ENCODE measurements at regions not wholly inside any gene's neighbourhood (a gene's known extent, or its start where the extent isn't known, plus 50 kb on each side); places are given as distances from the start of the nearest gene placed in this dataset.

DNA sequence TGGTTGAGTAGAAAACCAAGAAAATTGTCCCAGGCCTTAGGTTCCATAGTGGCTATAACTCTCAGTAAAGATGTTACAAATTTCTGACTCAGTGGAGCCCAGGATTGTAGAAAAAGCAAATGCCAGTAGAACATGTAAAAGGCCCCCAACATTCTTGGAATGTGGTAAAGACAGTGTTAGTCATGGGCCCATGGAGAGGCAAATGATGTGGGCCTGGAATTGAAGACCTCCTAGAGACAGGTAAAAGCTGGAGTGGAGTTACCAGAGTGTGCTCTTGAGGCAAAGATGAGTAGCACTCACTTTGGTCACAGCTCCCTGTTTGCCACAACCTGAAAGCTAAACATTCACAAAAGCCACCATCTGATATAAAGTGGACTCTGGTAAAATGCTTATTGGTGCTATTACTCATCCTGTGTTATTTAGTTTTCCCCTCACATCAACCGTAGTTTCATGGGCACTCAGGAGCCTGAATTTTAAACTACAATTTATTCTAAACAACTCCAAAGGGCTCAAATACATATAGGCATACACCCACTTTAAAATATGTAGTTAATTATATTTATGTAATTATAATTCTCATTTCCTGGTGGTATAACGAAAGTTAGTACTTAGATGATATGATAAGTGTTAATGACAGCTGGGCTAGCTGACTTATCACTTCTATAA lies 359.6 kb upstream of the NECTIN3 start:
- DNase-seq (ENCODE audit: low read depth, low spot score): no peak
- H3K4me3 ChIP-seq (ENCODE audit: low read length): no peak overlapping the region

DNA sequence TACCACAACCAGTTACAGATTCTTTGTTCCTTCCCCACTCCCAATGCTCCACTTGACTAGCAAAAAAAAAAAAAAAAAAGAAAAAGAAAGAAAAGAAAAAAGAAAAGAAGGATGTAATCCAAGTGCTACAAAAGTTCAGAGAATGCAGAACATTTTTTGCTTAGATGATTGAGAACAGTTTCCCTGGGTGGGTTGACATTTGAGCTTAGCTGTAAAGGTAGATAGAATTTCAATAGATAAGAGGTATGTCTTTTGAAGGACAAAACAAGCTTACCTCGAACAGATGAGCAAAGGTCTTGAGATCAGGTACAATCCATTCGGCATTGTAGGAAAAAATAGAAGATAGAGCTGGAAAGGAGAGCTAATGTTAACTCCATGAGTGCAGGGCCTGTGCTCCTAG lies 344.6 kb upstream of the NECTIN3 start:
- DNase-seq (ENCODE audit: low read depth, low spot score): no peak
- H3K4me3 ChIP-seq (ENCODE audit: low read length): no peak overlapping the region

DNA sequence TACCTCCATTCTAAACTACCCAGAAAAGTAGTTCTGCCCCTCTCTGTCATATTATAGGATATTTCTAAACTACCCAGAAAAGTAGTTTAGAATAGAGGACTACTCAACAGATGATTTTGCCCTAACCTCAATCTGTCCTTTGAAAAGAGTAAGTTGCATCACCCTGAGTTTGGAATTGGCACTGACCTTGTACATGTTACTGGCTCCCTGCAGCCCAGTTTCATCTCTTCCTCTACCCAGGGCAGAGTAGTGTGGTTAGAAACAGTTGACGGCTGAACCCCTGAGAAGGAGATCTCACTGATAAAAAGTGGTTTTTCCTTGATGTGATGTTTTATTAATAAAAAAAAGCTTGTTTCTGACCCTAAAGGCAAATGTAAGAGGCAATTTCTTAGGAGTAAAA lies 340.5 kb upstream of the NECTIN3 start:
- no peak overlapping the region for H3K4me3 ChIP-seq (ENCODE audit: low read length)
- no peak for DNase-seq (ENCODE audit: low read depth, low spot score)

DNA sequence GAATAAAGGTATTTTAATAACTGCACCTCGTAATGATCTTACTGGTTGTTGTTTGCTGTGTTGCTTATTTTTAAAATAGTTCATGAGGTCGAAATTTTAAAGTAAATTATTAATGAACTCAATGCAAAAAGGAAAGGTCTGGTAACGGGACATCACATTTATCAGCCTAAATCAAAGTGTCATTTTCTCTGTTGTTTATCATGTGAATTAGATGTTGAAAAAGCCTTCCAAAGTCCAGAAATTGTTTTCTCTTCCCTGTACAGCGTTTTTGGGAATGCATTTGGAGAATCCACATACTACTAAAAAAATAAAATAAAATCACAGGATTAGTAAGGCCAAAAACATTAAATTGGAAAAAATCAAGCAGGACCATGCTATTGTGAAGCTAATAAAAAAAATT lies 339.2 kb upstream of the NECTIN3 start:
- no peak for DNase-seq (ENCODE audit: low read depth, low spot score)
- H3K4me3 ChIP-seq (ENCODE audit: low read length): no peak overlapping the region

DNA sequence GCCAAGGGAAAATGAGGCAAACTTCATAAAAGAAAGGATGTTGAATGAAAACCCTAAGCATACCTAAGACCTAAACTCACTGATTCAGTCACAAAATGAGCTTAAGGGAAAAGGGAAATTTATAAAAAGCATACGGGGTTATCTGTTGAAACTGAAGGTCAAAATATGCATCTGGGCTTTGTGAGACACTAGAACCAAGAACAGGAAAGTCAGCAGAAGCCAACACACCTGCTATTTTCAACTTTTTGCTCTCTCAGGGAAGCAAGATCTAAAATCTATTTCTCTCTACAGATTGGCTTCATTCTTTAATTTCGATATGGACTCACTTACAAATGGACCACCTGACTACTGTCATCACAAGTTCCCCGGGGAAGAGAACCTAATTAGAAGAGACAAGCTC lies 338.6 kb upstream of the NECTIN3 start:
- no peak overlapping the region for H3K4me3 ChIP-seq (ENCODE audit: low read length)
- DNase-seq (ENCODE audit: low read depth, low spot score): no peak

DNA sequence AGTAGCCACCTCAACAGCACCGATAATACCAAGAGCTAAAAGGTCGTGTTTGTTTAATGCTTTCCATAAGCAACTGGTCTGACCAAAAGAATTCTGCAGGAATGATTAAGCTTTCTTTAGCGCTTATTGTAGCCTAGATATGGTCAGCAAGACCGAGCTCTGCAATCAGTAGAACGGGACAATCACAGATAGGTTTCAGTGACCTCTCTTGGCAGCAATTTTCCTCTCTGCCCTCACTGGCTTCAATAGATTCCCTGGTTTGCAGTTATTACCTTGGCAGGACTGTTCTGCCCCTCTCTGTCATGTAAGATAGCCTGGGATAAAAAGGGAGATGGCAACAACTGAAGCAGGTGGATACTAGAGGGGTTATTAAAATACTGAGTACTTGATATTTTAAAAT lies 337.1 kb upstream of the NECTIN3 start:
- DNase-seq (ENCODE audit: low read depth, low spot score): no peak
- H3K4me3 ChIP-seq (ENCODE audit: low read length): no peak overlapping the region

DNA sequence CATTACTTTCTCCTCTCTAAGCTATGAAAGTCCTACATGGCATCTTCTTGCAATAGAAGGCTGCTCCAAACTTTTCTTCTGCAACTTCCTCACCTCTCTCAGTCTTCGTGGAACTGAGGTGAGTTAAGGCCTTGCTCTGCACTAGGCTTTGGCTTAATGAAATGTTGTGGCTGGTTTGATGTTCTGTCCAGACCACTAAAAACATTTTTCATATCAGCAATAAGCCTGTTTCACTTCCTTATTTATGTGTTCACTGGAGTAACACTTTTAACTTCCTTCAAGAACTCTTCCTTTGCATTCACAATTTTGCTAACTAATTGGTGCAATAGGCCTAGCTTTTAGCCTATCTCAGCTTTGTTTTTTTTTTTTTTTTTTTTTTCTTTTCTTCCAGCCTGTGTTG lies 335.3 kb upstream of the NECTIN3 start:
- H3K4me3 ChIP-seq (ENCODE audit: low read length): no peak overlapping the region
- DNase-seq (ENCODE audit: low read depth, low spot score): no peak

DNA sequence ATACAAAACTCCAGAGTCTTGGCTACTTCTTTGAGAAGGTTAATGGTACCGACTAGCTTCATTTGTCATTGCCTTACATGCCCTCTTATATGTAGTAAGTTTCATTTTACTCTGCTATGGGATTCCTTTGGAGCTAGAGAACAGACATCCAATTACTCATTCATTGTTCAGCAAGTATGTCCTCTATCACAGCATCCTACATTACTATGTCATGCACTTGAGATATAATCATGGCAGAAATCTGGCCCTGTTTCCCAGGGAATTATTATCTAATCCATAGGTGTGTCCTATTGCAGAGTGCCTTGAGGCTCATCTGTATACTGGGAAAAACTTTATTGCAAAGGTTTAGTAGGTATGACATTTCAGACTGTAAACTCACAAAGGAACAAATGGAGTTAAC lies 333.1 kb upstream of the NECTIN3 start:
- H3K4me3 ChIP-seq (ENCODE audit: low read length): no peak overlapping the region
- DNase-seq (ENCODE audit: low read depth, low spot score): no peak

DNA sequence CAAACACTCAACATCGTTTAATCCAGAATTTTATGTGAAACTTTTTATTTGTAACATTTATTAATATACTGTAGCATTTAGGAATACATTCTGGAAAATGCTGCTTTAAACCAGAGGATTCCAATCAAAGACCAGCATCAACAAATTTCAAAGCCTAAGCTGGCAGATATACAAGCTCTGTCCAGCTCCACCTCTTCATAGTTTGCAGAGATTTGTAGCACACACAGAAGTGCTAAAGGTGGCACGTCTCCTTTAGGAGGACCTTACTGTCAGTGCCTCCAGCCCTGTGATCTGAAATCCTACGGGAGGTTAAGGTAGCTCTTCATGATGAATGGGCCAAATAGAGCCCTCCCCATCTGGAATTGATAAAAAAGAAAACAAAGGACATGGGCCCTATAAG lies 329.7 kb upstream of the NECTIN3 start:
- DNase-seq (ENCODE audit: low read depth, low spot score): no peak
- H3K4me3 ChIP-seq (ENCODE audit: low read length): no peak overlapping the region

DNA sequence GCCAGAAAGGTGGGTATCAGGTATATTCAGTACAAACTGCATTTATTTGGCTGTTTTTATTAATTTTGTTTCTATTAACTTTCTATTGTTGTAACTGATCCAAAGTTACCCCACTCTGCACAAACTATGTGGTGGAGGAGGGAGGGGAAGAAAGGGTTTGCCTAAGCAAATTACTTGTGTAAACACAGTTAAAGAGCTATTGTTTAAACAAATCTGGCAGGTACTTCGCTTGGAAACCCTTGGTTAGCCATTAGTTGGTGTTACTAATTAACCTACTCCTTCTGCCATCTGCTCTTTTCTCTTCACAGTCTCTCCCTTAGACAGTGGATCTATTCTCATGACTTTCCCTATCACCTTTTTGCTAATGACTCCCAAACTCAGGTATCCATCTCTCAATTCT lies 328.4 kb upstream of the NECTIN3 start:
- no peak overlapping the region for H3K4me3 ChIP-seq (ENCODE audit: low read length)
- no peak for DNase-seq (ENCODE audit: low read depth, low spot score)

DNA sequence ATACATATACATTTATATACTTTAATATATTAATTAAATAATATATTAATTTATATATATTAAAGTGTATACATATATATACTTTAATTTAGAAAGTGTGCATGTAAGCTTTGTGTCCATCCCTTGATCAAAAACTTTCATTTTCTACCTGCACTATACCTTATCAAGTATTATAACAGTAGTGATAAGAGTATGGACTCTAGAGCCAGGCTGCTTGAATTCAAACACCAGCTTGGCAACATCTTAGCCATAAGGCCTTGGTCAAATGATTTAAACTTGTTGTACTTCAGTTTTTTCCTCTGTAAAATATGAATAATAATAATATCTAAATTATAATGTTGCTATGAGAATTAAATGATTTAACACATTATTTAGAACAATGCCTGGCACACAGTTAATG lies 327.6 kb upstream of the NECTIN3 start:
- DNase-seq (ENCODE audit: low read depth, low spot score): no peak
- no peak overlapping the region for H3K4me3 ChIP-seq (ENCODE audit: low read length)

DNA sequence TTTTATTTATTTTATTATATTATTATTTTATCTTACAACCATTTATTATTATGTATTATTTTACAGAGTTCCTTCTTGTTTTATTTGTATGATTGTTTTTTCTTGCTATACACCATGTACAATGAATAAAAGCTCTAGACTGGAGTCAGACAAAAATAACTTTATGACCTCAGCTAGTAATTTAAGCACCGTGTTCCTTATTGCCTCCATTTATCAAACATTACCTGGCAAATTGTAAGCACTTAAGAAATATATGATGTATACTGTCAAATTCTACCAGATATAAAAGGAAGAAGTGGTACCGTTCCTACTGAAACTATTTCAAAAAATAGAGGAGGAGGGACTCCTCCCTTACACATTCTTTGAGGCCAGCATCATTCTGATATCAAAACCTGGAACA lies 326.9 kb upstream of the NECTIN3 start:
- H3K4me3 ChIP-seq (ENCODE audit: low read length): no peak overlapping the region
- DNase-seq (ENCODE audit: low read depth, low spot score): no peak

DNA sequence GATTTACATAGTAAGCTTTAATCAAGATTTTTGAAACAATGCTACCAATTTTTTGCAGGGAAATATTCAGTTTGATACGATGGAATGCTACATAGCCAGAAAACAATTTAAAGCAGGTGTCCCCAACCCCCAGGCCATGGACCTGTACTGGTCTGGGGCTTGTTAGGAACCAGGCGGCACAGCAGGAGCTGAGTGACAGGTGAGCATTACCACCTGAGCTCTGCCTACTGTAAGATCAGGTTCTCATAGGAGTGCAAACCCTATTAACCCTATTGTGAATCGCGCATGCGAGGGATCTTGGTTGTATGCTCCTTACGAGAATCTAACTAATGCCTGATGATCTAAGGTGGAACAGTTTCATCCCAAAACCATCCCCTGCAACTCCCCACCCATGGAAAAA lies 322.6 kb upstream of the NECTIN3 start:
- no peak overlapping the region for H3K4me3 ChIP-seq (ENCODE audit: low read length)
- no peak for DNase-seq (ENCODE audit: low read depth, low spot score)

DNA sequence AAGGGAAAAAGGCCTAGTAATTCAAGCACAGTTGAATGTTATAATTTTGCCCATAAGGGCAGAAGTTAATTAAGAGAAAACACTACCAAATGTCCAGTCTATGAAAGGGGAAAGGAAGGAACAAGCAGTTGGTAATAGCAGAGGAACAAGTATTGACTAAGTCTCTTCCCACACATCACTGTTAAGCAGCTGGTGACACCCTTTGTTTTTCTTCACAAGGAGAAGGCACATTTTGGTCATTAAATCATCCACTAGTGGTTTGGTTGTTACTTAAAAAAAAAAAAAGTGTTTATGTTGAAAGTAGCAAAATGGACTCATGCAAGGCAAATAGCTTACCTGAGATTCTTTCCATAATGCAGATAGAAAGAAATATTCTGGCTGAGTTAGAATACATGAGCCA lies 321.4 kb upstream of the NECTIN3 start:
- no peak for DNase-seq (ENCODE audit: low read depth, low spot score)
- no peak overlapping the region for H3K4me3 ChIP-seq (ENCODE audit: low read length)

DNA sequence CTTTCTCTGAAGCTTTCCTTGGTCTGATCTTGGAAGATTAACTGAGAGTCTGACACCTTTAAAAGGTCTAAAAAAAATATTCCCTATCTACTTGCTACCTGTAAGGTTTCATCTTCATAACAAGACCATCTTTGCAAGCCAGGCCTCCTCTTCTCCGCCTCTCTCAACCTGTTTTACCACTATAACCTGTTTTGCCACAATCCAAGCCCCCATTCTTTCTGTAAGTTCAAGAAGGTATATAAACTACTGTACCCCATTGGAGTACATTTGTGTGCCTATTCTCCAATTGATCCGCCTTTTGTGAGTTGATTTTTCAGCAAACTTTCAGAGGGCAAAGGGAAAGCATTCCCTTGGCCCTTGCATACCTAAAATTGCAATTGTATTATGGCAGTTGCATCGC lies 319.3 kb upstream of the NECTIN3 start:
- DNase-seq (ENCODE audit: low read depth, low spot score): no peak

DNA sequence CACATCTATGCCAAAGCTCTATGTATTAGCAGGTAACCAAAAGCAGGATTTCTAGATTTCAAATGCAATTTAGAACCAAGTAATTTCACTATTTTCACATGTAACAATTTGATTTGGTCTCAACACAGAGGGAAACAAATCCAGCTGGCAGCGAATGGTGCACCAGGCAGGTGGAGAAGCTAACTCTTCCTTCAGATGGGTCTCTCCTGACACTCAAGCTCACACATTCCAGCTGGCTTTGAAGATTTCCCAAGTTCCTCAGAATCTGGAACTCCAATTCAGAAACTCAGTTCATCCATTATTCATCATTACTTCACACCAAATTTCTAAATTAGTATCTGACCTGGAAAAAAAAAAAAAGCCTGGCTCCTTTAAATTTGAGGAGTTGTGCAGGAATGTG lies 318.1 kb upstream of the NECTIN3 start:
- no peak overlapping the region for H3K4me3 ChIP-seq (ENCODE audit: low read length)
- DNase-seq (ENCODE audit: low read depth, low spot score): no peak

More for the DNA sequence above, 319.3 kb upstream of the NECTIN3 start:
- no peak overlapping the region for H3K4me3 ChIP-seq (ENCODE audit: low read length)

DNA sequence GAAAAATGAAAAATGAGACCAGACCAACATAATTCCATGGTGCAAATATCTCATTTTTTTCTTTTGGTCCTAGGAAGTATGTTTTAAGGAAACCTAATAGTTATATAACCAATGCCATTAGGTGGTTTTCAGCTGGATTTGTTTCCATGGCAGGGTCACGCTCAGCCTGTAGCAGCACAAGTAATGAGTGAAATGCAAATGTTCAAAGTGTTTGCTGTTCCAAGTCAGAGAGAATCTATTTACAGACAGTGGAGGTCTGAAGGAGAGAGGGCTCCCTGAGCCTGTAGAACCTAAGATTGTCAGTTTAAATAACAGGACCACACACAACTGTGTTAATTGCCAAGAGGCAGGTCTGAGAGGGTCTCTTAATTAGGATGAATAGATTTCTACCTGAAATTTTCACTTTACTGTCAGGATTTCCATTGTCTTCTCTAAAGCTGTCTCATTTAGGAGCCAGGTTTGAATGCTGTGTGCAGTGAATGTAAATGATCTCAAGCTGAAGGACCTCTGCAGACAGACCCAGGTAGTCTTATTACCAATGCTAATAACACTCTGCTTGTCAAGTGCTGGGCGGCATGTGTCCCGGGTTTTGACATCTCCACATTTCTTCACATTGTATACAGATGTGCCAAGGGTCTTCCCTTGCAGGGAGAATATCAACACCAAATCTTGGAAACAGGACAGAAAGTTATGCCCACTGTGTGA lies 317.3 kb upstream of the NECTIN3 start:
- H3K4me3 ChIP-seq (ENCODE audit: low read length): no peak overlapping the region
- no peak for DNase-seq (ENCODE audit: low read depth, low spot score)

DNA sequence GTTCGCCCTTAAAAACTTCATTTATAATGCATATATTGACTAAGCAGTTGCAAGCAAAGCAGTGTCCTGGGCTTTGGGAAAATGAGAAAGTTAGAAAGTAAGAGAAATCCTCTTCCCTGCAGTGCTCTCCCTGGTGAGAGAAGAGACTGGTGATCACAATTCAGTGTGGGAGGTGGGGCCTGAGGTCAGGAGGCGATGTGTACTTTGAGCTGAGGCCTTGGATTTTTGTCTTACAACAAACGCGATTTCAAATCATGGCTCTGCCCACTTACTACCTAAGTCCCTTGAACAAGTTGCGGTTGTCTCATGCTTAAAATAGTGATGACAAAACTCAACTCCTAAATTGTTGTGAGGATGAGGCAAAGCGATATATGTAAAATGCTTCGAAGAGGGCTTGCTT lies 316.3 kb upstream of the NECTIN3 start:
- DNase-seq (ENCODE audit: low read depth, low spot score): no peak
- H3K4me3 ChIP-seq (ENCODE audit: low read length): no peak overlapping the region

DNA sequence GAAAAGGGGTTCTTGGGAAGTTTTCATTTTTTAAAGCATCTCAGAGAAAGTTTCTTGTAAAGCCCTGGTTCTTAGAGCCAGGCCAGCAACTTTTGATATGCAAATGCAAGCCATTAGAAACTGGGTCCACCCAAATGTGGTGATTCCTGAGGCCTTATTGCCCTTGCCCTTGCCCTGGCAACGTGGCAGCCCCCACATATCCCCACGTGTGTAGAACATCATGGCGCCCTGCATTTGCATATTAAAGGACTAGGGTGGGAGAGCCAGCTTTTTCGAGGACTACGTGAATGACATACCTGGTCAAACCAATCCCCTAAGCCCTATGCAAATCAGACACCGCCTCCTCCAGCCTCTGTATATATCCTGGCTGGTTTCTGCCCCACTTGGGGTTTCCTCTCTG lies 314.9 kb upstream of the NECTIN3 start:
- no peak for DNase-seq (ENCODE audit: low read depth, low spot score)
- H3K4me3 ChIP-seq (ENCODE audit: low read length): no peak overlapping the region

DNA sequence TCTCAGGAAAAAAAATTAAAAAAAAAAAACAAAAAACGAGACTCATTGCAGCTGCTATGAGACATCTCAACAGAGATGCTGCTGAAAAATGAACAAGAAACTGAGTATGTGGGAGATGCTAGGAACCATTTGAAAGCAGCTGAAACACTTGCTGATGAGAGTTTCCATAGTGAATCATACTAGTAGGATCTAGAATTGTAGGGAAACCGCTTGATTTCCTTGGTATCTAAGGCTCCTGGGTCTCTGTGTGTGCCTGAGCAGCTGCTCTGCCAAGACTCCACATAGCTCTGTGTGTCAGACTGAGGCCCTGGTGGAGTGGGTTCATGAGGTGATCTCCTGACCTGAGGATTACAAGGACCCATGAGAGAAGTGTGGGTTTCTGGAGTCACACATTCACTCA lies 313.4 kb upstream of the NECTIN3 start:
- H3K4me3 ChIP-seq (ENCODE audit: low read length): no peak overlapping the region
- no peak for DNase-seq (ENCODE audit: low read depth, low spot score)

DNA sequence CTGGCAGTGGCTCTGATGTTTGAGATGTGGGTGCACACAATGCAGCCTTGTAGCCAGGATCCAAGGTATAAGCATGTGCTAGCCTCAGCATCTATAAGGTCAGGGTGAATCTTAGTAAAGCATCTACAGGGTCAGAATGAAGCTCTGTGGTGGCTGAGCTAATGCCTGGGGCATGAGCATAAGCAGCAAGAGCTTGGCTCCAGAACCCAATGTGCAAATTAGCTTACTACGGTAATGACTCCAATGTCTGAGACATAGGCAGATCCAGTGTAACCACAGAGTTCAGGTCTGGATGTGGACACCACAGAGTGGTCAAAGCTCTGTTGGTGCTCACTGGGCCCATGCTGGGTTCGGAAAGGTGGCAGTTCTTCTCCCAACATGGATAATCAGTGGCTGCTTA lies 304.5 kb upstream of the NECTIN3 start:
- no peak for DNase-seq (ENCODE audit: low read depth, low spot score)

More for the DNA sequence above, 304.5 kb upstream of the NECTIN3 start:
- H3K4me3 ChIP-seq (ENCODE audit: low read length): no peak overlapping the region
